GM10248 (cell line): ENCODE measurements at regions not wholly inside any gene's neighbourhood (a gene's known extent, or its start where the extent isn't known, plus 50 kb on each side); places are given as distances from the start of the nearest gene placed in this dataset.

Experiments
- CTCF ChIA-PET: fragments of 300-600 bp; sonication (Branson Sonifier 250); formaldehyde crosslinking; extraction: SDS; loops from one replicate; lab custom pipeline; 2021; ENCODE audit warnings: antibody characterized with exemption; lab: Yijun Ruan, JAX
- POLR2A ChIA-PET: fragments of 350-650 bp; sonication (Branson Sonifier 250); formaldehyde crosslinking; extraction: SDS; loops from one replicate; lab custom pipeline; 2020; ENCODE audit warnings: antibody characterized with exemption; lab: Yijun Ruan, JAX
- DNase-seq: peaks from one replicate; pipeline ENCODE4 v3.0.0; 2012; ENCODE audit errors: extremely low spot score
- TF ChIP-seq, protein P1 (sequence below): IDR thresholded peaks from 2 replicates; pipeline ENCODE4 v1.5.1; 2012; ENCODE audit warnings: mild to moderate bottlenecking, low read depth; ENCODE audit errors: extremely low read depth, missing control alignments, control extremely low read depth

DNA sequence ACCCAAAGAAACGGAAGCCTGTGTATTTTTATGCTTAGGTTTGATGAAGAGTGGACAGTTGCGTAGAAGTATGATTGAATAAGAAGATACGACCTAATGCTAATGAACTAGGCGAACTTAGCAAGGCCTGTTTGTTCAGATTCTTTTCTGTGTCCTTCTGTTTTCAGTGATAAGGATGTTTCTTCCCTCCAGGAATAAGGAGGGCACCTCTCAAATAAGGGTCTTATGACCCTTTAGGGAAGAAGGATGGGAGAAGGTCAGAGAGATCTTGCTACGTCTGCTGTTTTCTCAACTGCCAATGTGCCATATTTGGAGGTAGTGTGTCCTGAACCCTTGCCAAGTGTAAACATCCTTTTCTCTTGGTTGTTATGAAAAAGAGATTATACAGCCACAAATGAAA lies 524.8 kb downstream of the UTRN start:
- ChIA-PET CTCF (interaction anchor here (1.3 kb wide), 1 partner anchor 59 kb away, joined by 3 read pairs; no protein-coding TSS in a partner anchor), POLR2A (no interaction called here)
- TF ChIP-seq, protein P1, sequence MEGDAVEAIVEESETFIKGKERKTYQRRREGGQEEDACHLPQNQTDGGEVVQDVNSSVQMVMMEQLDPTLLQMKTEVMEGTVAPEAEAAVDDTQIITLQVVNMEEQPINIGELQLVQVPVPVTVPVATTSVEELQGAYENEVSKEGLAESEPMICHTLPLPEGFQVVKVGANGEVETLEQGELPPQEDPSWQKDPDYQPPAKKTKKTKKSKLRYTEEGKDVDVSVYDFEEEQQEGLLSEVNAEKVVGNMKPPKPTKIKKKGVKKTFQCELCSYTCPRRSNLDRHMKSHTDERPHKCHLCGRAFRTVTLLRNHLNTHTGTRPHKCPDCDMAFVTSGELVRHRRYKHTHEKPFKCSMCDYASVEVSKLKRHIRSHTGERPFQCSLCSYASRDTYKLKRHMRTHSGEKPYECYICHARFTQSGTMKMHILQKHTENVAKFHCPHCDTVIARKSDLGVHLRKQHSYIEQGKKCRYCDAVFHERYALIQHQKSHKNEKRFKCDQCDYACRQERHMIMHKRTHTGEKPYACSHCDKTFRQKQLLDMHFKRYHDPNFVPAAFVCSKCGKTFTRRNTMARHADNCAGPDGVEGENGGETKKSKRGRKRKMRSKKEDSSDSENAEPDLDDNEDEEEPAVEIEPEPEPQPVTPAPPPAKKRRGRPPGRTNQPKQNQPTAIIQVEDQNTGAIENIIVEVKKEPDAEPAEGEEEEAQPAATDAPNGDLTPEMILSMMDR = no peak
- no peak for DNase-seq

DNA sequence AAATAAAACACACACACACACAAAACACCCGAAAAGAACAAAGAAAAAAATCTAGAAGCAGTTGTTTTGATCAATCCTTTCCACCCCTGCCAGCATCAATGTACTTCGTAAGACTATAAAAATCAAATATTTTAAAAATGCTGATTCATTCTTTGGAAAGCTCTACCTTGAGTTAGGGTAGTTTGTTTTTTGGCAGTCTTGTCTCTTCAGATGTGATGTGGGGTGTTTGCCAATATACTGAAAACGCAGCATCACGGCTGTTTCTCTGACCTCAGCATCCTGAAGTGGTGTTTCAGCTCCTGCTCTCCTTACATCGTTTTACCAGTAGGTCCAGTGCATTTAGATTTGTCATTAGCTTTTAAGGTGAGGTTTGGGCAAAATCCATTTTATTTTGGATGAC lies 526.0 kb downstream of the UTRN start:
- ChIA-PET CTCF (interaction anchor here (1.3 kb wide), 1 partner anchor 60 kb away, joined by 3 read pairs; no protein-coding TSS in a partner anchor), POLR2A (no interaction called here)
- TF ChIP-seq, protein P1 = no peak
- no peak for DNase-seq

DNA sequence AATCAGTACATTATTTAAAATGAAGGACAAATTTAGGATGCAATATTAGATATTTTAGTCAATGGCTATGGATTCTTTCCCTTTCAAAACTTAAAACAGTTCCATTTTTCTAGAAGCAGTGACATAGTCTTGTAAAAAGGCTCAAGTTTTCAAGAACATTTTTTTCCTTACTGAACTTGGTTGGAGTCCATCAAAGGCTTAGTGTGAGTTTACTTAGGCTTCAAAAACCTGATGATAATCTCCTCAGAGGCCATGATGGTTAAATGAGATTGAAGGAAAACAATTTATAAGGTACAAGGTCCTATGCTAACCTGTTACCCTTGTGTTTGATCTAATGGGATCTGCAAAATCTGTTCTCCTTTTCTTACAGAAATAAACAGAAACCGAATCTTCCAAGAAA lies 531.8 kb downstream of the UTRN start:
- ChIA-PET CTCF (no interaction called here), POLR2A (no interaction called here)
- TF ChIP-seq, protein P1 = no peak
- DNase-seq = no peak

DNA sequence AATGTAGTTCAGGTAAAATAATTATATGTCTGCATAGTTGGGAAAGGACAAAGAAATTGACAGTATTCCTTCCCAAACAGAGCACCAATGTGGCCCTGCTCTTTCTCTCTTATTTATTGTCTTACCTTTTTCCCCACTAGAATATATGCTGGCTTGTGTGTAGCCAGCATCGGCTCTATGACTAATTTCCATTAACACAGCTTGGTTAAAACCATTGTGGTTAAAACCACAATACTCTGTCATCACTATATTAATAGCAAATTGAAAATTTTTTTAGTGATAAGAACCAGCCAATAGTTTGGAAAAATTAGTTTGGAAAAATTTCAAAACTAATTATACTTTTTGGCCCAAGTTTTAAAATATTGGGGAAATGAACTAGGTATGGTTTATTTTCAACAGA lies 535.1 kb downstream of the UTRN start:
- POLR2A ChIA-PET = no interaction called here
- CTCF ChIA-PET = no interaction called here
- no peak for DNase-seq
- TF ChIP-seq, protein P1 = no peak

DNA sequence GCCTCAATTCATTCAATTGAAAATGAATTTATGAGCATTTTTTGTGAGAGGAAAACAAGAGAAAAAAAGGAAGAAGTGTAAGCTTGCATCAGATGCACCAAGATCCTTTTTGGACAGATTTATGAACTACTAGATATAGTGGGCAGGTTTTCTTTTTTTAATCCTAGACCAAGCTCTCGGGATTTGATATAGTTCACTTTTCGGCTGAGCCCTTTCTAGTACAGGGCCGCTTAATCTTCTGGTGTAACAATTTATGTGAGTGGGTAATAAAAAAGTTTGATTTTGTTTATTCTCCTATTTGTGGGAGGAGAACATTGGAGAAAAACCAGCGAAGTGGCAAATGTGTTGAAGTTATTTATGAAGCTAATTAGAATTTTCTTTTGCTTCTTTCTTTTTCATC lies 538.0 kb downstream of the UTRN start:
- POLR2A ChIA-PET = no interaction called here
- TF ChIP-seq, protein P1 = no peak
- CTCF ChIA-PET = interaction anchor here (1.2 to 2.1 kb wide), 2 partner anchors 11 to 16 kb away, joined by 4 to 8 read pairs; no protein-coding TSS in a partner anchor
- no peak for DNase-seq

DNA sequence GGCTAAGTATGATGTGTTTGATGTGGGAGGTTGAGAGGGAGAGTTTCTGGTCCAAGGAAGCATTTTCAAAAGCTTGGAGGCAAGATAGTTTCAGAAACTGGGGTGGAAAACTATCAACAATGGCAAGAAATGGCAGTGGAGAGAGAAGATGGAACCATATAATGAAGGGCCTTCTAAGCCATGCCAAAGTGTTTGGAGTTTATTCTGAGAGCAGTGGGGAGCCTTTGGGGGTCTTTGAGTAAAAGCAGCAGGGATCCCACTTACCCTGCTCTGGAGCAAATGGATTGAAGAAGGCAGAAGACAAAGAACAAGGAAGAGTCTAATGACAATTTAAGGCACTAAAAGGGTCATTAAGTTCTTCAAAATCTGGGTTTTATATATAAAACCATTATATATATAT lies 538.9 kb downstream of the UTRN start:
- CTCF ChIA-PET = interaction anchor here (1.2 to 2.1 kb wide), 3 partner anchors 10 to 235 kb away, joined by 3 to 8 read pairs (median 4); no protein-coding TSS in a partner anchor
- DNase-seq = no peak
- POLR2A ChIA-PET = no interaction called here
- TF ChIP-seq, protein P1 = no peak
